Fibroblast of lung (primary cell): ENCODE measurements at regions not wholly inside any gene's neighbourhood (a gene's known extent, or its start where the extent isn't known, plus 50 kb on each side); places are given as distances from the start of the nearest gene placed in this dataset.

Source experiments
- DNase-seq, 2 donors: peaks; one replicate each; pipeline versions ENCODE4 v3.0.0 to v3.0.0-alpha.2; 2010; ENCODE audit warnings: low read depth in 2 of 2
- H2AFZ ChIP-seq: 2 replicates; pipeline ENCODE4 v1.5.1; 2012; ENCODE audit warnings: low read length, control low read depth, inconsistent platforms
- H3K27ac ChIP-seq: 2 replicates; pipeline ENCODE4 v1.5.1; 2011; ENCODE audit warnings: low read length, control low read depth; ENCODE audit not compliant: insufficient read depth
- H3K27me3 ChIP-seq: 2 replicates; pipeline ENCODE4 v1.5.1; 2011; ENCODE audit warnings: mild to moderate bottlenecking, low read length; ENCODE audit not compliant: control insufficient read depth, insufficient read depth
- H3K36me3 ChIP-seq: 2 replicates; pipeline ENCODE4 v1.5.1; 2011; ENCODE audit warnings: low read length; ENCODE audit not compliant: control insufficient read depth, insufficient read depth
- H3K4me1 ChIP-seq: 2 replicates; pipeline ENCODE4 v1.5.1; 2011; ENCODE audit warnings: low read length; ENCODE audit not compliant: control insufficient read depth, insufficient read depth; ENCODE audit errors: extremely low read depth
- H3K4me2 ChIP-seq: 2 replicates; pipeline ENCODE4 v1.5.1; 2011; ENCODE audit warnings: low read length, control low read depth; ENCODE audit not compliant: insufficient read depth; ENCODE audit errors: extremely low read depth
- H3K4me3 ChIP-seq, 4 experiments: fragments of 200-600 bp in 1 of 4; sonication (generic) in 1 of 4; replicated peaks in 1 of 4; 2 replicates each; pipeline ENCODE4 v1.5.1; 2011 to 2016; ENCODE audit warnings: low read length in 4 of 4, low read depth in 3 of 4, mild to moderate bottlenecking in 3 of 4, control low read depth in 2 of 4, inconsistent platforms in 1 of 4, mixed read lengths in 1 of 4; ENCODE audit not compliant: insufficient read depth in 1 of 4; ENCODE audit errors: control extremely low read depth in 1 of 4
- H3K79me2 ChIP-seq: 2 replicates; pipeline ENCODE4 v1.5.1; 2012; ENCODE audit warnings: mild to moderate bottlenecking, low read length, inconsistent platforms; ENCODE audit not compliant: control insufficient read depth, insufficient read depth
- H3K9ac ChIP-seq: 2 replicates; pipeline ENCODE4 v1.5.1; 2011; ENCODE audit warnings: mild to moderate bottlenecking, low read length, control low read depth; ENCODE audit not compliant: insufficient read depth
- H3K9me3 ChIP-seq: 2 replicates; pipeline ENCODE4 v1.5.1; 2012; ENCODE audit warnings: low read depth, low read length; ENCODE audit not compliant: control insufficient read depth, insufficient read depth
- H4K20me1 ChIP-seq: 2 replicates; pipeline ENCODE4 v1.5.1; 2011; ENCODE audit warnings: low read length; ENCODE audit not compliant: control insufficient read depth, insufficient read depth; ENCODE audit errors: extremely low read depth
- EZH2 ChIP-seq: IDR thresholded peaks from 2 replicates; pipeline ENCODE4 v1.5.1; 2012; ENCODE audit warnings: low read length, control low read depth, mild to moderate bottlenecking; ENCODE audit errors: missing control alignments
- TF ChIP-seq, protein P1 (sequence below), 2 donors: IDR thresholded peaks in 1 of 2; conservative IDR thresholded peaks in 1 of 2; 1 replicate in 1 of 2; 2 replicates in 1 of 2; pipeline ENCODE4 v1.5.1; 2011 to 2012; ENCODE audit warnings: low read length in 2 of 2, control low read depth in 1 of 2, inconsistent platforms in 1 of 2, low read depth in 1 of 2, mild to moderate bottlenecking in 1 of 2

DNA sequence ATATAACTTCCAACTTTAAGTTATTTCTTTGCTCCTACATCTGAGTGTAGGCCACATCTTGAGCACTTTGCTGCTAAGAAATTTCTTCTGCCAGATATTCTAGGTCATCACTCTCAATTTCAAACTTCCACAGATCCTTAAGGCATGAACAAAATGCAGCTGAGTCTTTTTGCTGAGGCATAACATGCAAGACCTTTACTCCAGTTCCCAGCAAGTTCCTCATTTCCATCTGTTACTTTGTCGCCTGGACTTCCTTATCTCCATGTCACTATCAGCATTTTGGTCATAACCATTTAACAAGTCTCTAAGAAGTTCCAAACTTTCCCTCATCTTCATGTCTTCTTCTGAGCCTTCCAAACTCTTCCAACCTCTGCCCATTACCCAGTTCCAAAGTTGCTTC is 1077.3 kb upstream of the TMEFF2 start:
- Histone ChIP-seq H3K36me3 (no peaks in the 10 kb centered on the region), H3K4me2 (no peak overlapping the region), H3K9me3 (no peaks in the 10 kb centered on the region), H3K27me3 (no peaks in the 10 kb centered on the region), H2AFZ (no peak overlapping the region), H3K79me2 (no peaks in the 10 kb centered on the region), H4K20me1 (no peaks in the 10 kb centered on the region), H3K9ac (no peak overlapping the region), H3K4me3 (no peak overlapping the region), H3K4me1 (no peaks in the 10 kb centered on the region), H3K27ac (no peak overlapping the region)
- TF ChIP-seq, protein P1, sequence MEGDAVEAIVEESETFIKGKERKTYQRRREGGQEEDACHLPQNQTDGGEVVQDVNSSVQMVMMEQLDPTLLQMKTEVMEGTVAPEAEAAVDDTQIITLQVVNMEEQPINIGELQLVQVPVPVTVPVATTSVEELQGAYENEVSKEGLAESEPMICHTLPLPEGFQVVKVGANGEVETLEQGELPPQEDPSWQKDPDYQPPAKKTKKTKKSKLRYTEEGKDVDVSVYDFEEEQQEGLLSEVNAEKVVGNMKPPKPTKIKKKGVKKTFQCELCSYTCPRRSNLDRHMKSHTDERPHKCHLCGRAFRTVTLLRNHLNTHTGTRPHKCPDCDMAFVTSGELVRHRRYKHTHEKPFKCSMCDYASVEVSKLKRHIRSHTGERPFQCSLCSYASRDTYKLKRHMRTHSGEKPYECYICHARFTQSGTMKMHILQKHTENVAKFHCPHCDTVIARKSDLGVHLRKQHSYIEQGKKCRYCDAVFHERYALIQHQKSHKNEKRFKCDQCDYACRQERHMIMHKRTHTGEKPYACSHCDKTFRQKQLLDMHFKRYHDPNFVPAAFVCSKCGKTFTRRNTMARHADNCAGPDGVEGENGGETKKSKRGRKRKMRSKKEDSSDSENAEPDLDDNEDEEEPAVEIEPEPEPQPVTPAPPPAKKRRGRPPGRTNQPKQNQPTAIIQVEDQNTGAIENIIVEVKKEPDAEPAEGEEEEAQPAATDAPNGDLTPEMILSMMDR (conservative IDR thresholded peaks at IDR 0.05 in 1 of 2, IDR thresholded peaks at IDR 0.05 in 1 of 2; ENCODE audit: low read depth in 1 of 2, low read length in 2 of 2) = no peak
- no peak for TF ChIP-seq EZH2
- DNase-seq = no peak

DNA sequence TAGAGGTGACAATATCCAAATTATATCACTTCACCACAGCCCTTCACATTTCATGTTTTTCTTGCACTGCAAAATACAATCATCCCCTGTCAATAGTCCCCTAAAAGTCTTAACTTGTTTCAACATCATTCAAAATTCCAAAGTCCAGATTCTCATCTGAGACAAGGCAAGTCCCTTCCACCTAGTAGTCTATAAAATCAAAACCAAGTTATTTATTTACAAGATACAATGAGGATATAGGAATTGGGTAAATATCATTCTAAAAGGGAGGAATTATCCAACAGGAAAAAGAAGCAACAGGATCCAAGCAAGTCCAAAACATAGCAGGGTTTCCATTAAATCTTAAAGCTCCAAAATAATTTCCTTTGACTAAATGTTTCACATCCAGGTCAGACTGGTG is 1076.1 kb upstream of the TMEFF2 start:
- H4K20me1 ChIP-seq = no peaks in the 10 kb centered on the region
- no peaks in the 10 kb centered on the region for H3K9me3 ChIP-seq
- no peak overlapping the region for H3K4me3 ChIP-seq
- H3K27ac ChIP-seq = no peak overlapping the region
- H3K9ac ChIP-seq = no peak overlapping the region
- no peaks in the 10 kb centered on the region for H3K27me3 ChIP-seq
- H3K79me2 ChIP-seq = no peaks in the 10 kb centered on the region
- no peak overlapping the region for H2AFZ ChIP-seq
- H3K36me3 ChIP-seq = no peaks in the 10 kb centered on the region
- H3K4me2 ChIP-seq = no peak overlapping the region
- TF ChIP-seq, protein P1 (conservative IDR thresholded peaks at IDR 0.05 in 1 of 2, IDR thresholded peaks at IDR 0.05 in 1 of 2; ENCODE audit: low read depth in 1 of 2, low read length in 2 of 2) = no peak
- TF ChIP-seq EZH2 = no peak
- no peaks in the 10 kb centered on the region for H3K4me1 ChIP-seq
- DNase-seq = no peak

DNA sequence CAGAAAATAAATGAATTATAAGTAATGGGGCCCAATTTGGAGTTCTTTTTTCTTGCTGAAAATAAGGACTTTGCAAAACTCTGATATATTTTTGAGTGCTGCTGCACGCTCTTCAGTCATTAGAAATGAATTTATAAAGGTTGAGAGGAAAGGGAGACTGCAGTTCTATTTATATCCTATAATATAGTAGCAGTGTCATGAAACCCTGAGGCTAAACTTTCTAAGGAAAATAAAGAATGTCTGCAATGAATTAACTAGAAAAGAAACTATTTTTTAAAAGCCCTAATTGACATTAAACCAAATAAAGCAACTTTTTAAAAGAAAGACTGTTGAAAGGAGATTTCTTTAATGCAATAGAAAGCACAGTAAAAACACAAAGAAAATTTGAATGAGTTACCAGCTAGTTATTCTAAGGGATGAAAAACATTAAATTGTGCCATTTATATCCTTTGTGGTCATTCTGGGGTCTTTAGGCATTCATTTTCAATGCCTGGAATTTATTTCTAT is 1072.8 kb upstream of the TMEFF2 start:
- TF ChIP-seq, protein P1 (conservative IDR thresholded peaks at IDR 0.05 in 1 of 2, IDR thresholded peaks at IDR 0.05 in 1 of 2; ENCODE audit: low read depth in 1 of 2, low read length in 2 of 2) = no peak
- no peak for TF ChIP-seq EZH2

More for the DNA sequence above, 1072.8 kb upstream of the TMEFF2 start:
- Histone ChIP-seq H3K4me1 (no peaks in the 10 kb centered on the region), H3K9me3 (no peaks in the 10 kb centered on the region), H3K4me2 (no peak overlapping the region), H4K20me1 (no peaks in the 10 kb centered on the region), H3K79me2 (no peaks in the 10 kb centered on the region), H2AFZ (no peak overlapping the region), H3K27ac (no peak overlapping the region), H3K9ac (no peak overlapping the region), H3K4me3 (no peak overlapping the region), H3K36me3 (no peaks in the 10 kb centered on the region), H3K27me3 (no peaks in the 10 kb centered on the region)
- DNase-seq = no peak
